GM12878 (cell line): ENCODE measurements at regions not wholly inside any gene's neighbourhood (a gene's known extent, or its start where the extent isn't known, plus 50 kb on each side); places are given as distances from the start of the nearest gene placed in this dataset.

Experiments
- ATAC-seq: fragments of 200-7000 bp; cut with Tn5 transposase; 3 replicates; pipeline ENCODE4 v1.9.1; 2020; ENCODE audit warnings: mild to moderate bottlenecking, moderate library complexity
- BruUV-seq: library from RNA; stranded (reverse); fragments of 400-500 nt; replicated peaks from 2 replicates; lab custom pipeline; 2021; lab: Mats Ljungman, UMichigan
- CTCF ChIA-PET: fragments of 300-600 bp; sonication (Branson Sonifier 250); formaldehyde crosslinking; extraction: SDS; loops from one replicate; lab custom pipeline; 2021; ENCODE audit warnings: inconsistent platforms; lab: Yijun Ruan, JAX
- POLR2A ChIA-PET: fragments of 350-600 bp; formaldehyde crosslinking; extraction: SDS; loops from one replicate; lab custom pipeline; 2021; ENCODE audit warnings: inconsistent platforms; lab: Charles Lee
- RAD21 ChIA-PET: fragments of 300-600 bp; sonication (Branson Sonifier 250); formaldehyde crosslinking; loops from one replicate; lab custom pipeline; 2023; ENCODE audit warnings: antibody characterized with exemption; ENCODE audit not compliant: unreplicated experiment; lab: Charles Lee
- SMC1A ChIA-PET: fragments of 300-600 bp; sonication (Branson Sonifier 250); formaldehyde crosslinking; loops from one replicate; lab custom pipeline; 2023; ENCODE audit not compliant: unreplicated experiment, uncharacterized antibody; lab: Charles Lee
- DNase-seq: peaks from one replicate; pipeline ENCODE4 v3.0.0-alpha.2; 2011; ENCODE audit warnings: low read depth, low spot score
- FAIRE-seq: peaks from 3 replicates; lab custom pipeline; 2011; peaks lifted over from hg19 to GRCh38; lab: Jason Lieb, UNC
- H2AFZ ChIP-seq: 2 replicates; pipeline ENCODE4 v1.6.0; 2011; ENCODE audit warnings: low read depth, low read length, control low read depth; ENCODE audit not compliant: control insufficient read depth
- H3K27ac ChIP-seq: 2 replicates; pipeline ENCODE4 v1.5.1; 2011; ENCODE audit warnings: control low read depth; ENCODE audit not compliant: control insufficient read depth, insufficient read depth
- H3K27me3 ChIP-seq, 2 experiments: replicated peaks in 1 of 2; 2 replicates each; pipeline versions ENCODE4 v1.6.0 to v1.6.1; 2011; ENCODE audit warnings: low read length in 1 of 2; ENCODE audit not compliant: control insufficient read depth in 2 of 2, insufficient read depth in 2 of 2
- H3K36me3 ChIP-seq, 2 experiments: 2 replicates each; pipeline ENCODE4 v1.5.1; 2011; ENCODE audit warnings: low read length in 1 of 2; ENCODE audit not compliant: control insufficient read depth in 2 of 2, insufficient read depth in 2 of 2
- H3K4me1 ChIP-seq: 2 replicates; pipeline ENCODE4 v1.6.1; 2011; ENCODE audit warnings: mild to moderate bottlenecking, low read length, moderate library complexity, mixed read lengths; ENCODE audit not compliant: control insufficient read depth, insufficient read depth
- H3K4me2 ChIP-seq: 2 replicates; pipeline ENCODE4 v1.6.0; 2011; ENCODE audit warnings: control low read depth; ENCODE audit not compliant: control insufficient read depth, insufficient read depth
- H3K4me3 ChIP-seq: fragments of 200-600 bp; sonication (generic); 2 replicates; pipeline ENCODE4 v1.5.1; 2016
- H3K79me2 ChIP-seq: 2 replicates; pipeline ENCODE4 v1.6.0; 2011; ENCODE audit warnings: low read length; ENCODE audit not compliant: control insufficient read depth, insufficient read depth
- H3K9ac ChIP-seq: 2 replicates; pipeline ENCODE4 v1.8.0; 2011; ENCODE audit warnings: low read length, control low read depth, mixed read lengths; ENCODE audit not compliant: control insufficient read depth, insufficient read depth
- H3K9me3 ChIP-seq: replicated peaks from 3 replicates; pipeline ENCODE4 v1.5.1; 2011; ENCODE audit warnings: mild to moderate bottlenecking, low read length; ENCODE audit not compliant: control insufficient read depth, insufficient read depth
- H4K20me1 ChIP-seq: 2 replicates; pipeline ENCODE4 v1.6.0; 2011; ENCODE audit not compliant: control insufficient read depth, insufficient read depth
- CHD4 ChIP-seq: fragments of 200-600 bp; sonication (generic); IDR thresholded peaks from 2 replicates; pipeline ENCODE4 v1.6.1; 2016; ENCODE audit warnings: mild to moderate bottlenecking
- FOXM1 ChIP-seq: IDR thresholded peaks from 2 replicates; pipeline ENCODE4 v1.6.1; 2012; ENCODE audit warnings: low read depth, mild to moderate bottlenecking, inconsistent platforms, low read length, moderate library complexity
- KLF5 ChIP-seq: fragments of 450-650 bp; IDR thresholded peaks from 2 replicates; pipeline ENCODE4 v1.6.1; 2014; ENCODE audit warnings: mild to moderate bottlenecking; ENCODE audit not compliant: partially characterized antibody
- PBX3 ChIP-seq: IDR thresholded peaks from 2 replicates; pipeline ENCODE4 v1.6.1; 2011; ENCODE audit warnings: mild to moderate bottlenecking, low read depth, low read length, moderate library complexity; ENCODE audit not compliant: insufficient replicate concordance
- PML ChIP-seq: IDR thresholded peaks from 2 replicates; pipeline ENCODE4 v1.6.1; 2012; ENCODE audit warnings: low read length, inconsistent platforms
- POLR2AphosphoS2 ChIP-seq: IDR thresholded peaks from 2 replicates; pipeline ENCODE4 v1.6.1; 2011; ENCODE audit warnings: low read depth, mild to moderate bottlenecking, low read length, improper control_type of control experiment, moderate library complexity
- SMC3 ChIP-seq: IDR thresholded peaks from 2 replicates; pipeline ENCODE4 v1.6.1; 2011; ENCODE audit warnings: low read length, improper control_type of control experiment, borderline replicate concordance
- WGBS: methylation state at CpG from one replicate; pipeline ENCODE4 v1.1.6; 2016; ENCODE audit warnings: low lambda C conversion rate; ENCODE audit not compliant: insufficient replicate concordance, insufficient coverage; ENCODE audit errors: missing lambda C conversion rate; 5-methylcytosine and 5-hydroxymethylcytosine counted together
- in situ Hi-C: fragments of 300-500 bp; cut with MboI; formaldehyde crosslinking; loops from 9 replicates; pipeline ENCODE4 v1.14.3; 2018; ENCODE audit warnings: mixed read lengths
- intact Hi-C: fragments of 100-400 bp; cut with micrococcal nuclease; formaldehyde crosslinking; loops from one replicate; pipeline ENCODE4 v1.14.2; 2022; ENCODE audit not compliant: unreplicated experiment
- TF ChIP-seq, protein P1 (sequence below): IDR thresholded peaks from 2 replicates; pipeline ENCODE4 v1.6.1; 2012; ENCODE audit warnings: low read depth, low read length, improper control_type of control experiment

- no peak overlapping the region for H2AFZ ChIP-seq
- H3K9ac ChIP-seq, result no peak overlapping the region
- no peak for ATAC-seq
- POLR2A ChIA-PET, result no interaction called here
- CTCF ChIA-PET, result no interaction called here
- H4K20me1 ChIP-seq, result no peaks in the 10 kb centered on the region
- no peaks in the 10 kb centered on the region for H3K79me2 ChIP-seq
- 26% methylated on average over 1 of the region's 1 CpG for WGBS
- no peak for TF ChIP-seq KLF5
- no peak for TF ChIP-seq PML
- TF ChIP-seq, protein P1, sequence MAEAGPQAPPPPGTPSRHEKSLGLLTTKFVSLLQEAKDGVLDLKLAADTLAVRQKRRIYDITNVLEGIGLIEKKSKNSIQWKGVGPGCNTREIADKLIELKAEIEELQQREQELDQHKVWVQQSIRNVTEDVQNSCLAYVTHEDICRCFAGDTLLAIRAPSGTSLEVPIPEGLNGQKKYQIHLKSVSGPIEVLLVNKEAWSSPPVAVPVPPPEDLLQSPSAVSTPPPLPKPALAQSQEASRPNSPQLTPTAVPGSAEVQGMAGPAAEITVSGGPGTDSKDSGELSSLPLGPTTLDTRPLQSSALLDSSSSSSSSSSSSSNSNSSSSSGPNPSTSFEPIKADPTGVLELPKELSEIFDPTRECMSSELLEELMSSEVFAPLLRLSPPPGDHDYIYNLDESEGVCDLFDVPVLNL, result no peak
- TF ChIP-seq SMC3, result no peak
- TF ChIP-seq POLR2AphosphoS2, result no peak
- no peak for TF ChIP-seq PBX3
- no peak for TF ChIP-seq FOXM1
- no peak for TF ChIP-seq CHD4
- no peaks in the 10 kb centered on the region for H3K9me3 ChIP-seq
- SMC1A ChIA-PET, result interaction anchor here (0.6 kb wide), 1 partner anchor 621 kb away, joined by 3 read pairs; no protein-coding TSS in a partner anchor
- no peak for FAIRE-seq
- H3K36me3 ChIP-seq, result no peaks in the 10 kb centered on the region
- DNase-seq, result no peak
- no peak overlapping the region for H3K27ac ChIP-seq
- RAD21 ChIA-PET, result no interaction called here
- H3K27me3 ChIP-seq, result no peaks in the 10 kb centered on the region
- no peak overlapping the region for H3K4me3 ChIP-seq
- BruUV-seq, result no TSS peak
- no peaks in the 10 kb centered on the region for H3K4me1 ChIP-seq
- H3K4me2 ChIP-seq, result no peak overlapping the region
- in situ Hi-C loops (no loop called here), intact Hi-C loops (no loop called here)
Observed at GRCh38 chr16:51427085-51427484, 276.0 kb upstream of the SALL1 start.
